Stomach (tissue), 4 donors: ENCODE measurements at regions not wholly inside any gene's neighbourhood (a gene's known extent, or its start where the extent isn't known, plus 50 kb on each side); places are given as distances from the start of the nearest gene placed in this dataset.

Experiments
- CTCF ChIP-seq, 7 experiments: fragments of 450-650 bp in 4 of 7; fragments of 200-600 bp in 3 of 7; sonication (generic) in 3 of 7; IDR thresholded peaks; one replicate each; pipeline ENCODE4 v1.5.1; 2016 to 2019; ENCODE audit warnings: antibody characterized with exemption in 7 of 7, control low read depth in 2 of 7, mild to moderate bottlenecking in 1 of 7
- EP300 ChIP-seq: sonication (generic); formaldehyde crosslinking; IDR thresholded peaks from one replicate; pipeline ENCODE4 v1.6.1; 2017; ENCODE audit warnings: antibody characterized with exemption
- POLR2A ChIP-seq, 4 donors: fragments of 450-650 bp; IDR thresholded peaks; one replicate each; pipeline ENCODE4 v1.6.1; 2016; ENCODE audit warnings: antibody characterized with exemption in 4 of 4, control low read depth in 2 of 4, mild to moderate bottlenecking in 1 of 4, moderate library complexity in 1 of 4
- POLR2AphosphoS5 ChIP-seq, 3 donors: sonication (generic); formaldehyde crosslinking; IDR thresholded peaks; one replicate each; pipeline ENCODE4 v1.6.1; 2016; ENCODE audit warnings: antibody characterized with exemption in 3 of 3

GRCh38 chr12:86387591-86388145 lies 131.5 kb upstream of the MGAT4C start:
- TF ChIP-seq POLR2A (IDR thresholded peaks at IDR 0.05) (no peak), CTCF (IDR thresholded peaks at IDR 0.05) (no peak), EP300 (no peak), POLR2AphosphoS5 (IDR thresholded peaks at IDR 0.05) (no peak)
